ENCODE measurements at regions not wholly inside any gene's neighbourhood (a gene's known extent, or its start where the extent isn't known, plus 50 kb on each side); places are given as distances from the start of the nearest gene placed in this dataset.

DNA sequence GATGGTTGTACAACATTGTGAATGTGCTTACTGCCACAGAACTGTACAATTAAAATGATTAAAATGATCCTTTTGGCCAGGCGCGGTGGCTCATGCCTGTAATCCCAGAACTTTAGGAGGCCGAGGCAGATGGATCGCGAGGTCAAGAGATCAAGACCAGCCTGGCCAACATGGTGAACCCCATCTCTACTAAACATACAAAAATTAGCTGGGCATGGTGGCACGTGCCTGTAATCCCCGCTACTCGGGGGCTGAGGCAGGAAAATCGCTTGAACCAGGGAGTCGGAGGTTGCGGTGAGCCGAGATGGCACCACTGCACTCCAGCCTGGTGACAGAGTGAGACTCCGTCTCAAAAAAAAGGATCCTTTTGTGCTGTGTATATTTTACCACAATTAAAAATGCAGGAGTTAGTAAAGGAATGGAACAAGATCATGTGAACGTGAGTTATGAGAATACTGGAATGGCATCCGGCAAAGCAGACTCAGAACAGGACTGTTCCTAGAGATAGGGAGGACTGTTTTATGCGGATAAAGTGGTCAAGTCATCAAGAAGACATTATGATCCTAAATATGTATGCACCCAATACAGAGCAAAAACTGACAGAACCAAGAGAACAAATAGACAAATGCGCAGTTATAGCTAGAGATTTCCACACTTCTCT lies 58.0 kb upstream of the CLDN5 start (continued):
- TF ChIP-seq, protein P1, sequence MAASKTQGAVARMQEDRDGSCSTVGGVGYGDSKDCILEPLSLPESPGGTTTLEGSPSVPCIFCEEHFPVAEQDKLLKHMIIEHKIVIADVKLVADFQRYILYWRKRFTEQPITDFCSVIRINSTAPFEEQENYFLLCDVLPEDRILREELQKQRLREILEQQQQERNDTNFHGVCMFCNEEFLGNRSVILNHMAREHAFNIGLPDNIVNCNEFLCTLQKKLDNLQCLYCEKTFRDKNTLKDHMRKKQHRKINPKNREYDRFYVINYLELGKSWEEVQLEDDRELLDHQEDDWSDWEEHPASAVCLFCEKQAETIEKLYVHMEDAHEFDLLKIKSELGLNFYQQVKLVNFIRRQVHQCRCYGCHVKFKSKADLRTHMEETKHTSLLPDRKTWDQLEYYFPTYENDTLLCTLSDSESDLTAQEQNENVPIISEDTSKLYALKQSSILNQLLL (CRISPR knock-in tag; IDR thresholded peaks at IDR 0.05; ENCODE audit: borderline replicate concordance), result no peak
- no peak for TF ChIP-seq GTF2F1 (IDR thresholded peaks at IDR 0.05; ENCODE audit: low read depth, low read length)
- TF ChIP-seq, protein P2, sequence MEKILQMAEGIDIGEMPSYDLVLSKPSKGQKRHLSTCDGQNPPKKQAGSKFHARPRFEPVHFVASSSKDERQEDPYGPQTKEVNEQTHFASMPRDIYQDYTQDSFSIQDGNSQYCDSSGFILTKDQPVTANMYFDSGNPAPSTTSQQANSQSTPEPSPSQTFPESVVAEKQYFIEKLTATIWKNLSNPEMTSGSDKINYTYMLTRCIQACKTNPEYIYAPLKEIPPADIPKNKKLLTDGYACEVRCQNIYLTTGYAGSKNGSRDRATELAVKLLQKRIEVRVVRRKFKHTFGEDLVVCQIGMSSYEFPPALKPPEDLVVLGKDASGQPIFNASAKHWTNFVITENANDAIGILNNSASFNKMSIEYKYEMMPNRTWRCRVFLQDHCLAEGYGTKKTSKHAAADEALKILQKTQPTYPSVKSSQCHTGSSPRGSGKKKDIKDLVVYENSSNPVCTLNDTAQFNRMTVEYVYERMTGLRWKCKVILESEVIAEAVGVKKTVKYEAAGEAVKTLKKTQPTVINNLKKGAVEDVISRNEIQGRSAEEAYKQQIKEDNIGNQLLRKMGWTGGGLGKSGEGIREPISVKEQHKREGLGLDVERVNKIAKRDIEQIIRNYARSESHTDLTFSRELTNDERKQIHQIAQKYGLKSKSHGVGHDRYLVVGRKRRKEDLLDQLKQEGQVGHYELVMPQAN (IDR thresholded peaks at IDR 0.05; ENCODE audit: borderline replicate concordance), result no peak
- TF ChIP-seq SP1 (CRISPR knock-in tag; IDR thresholded peaks at IDR 0.05), result no peak
- TF ChIP-seq NELFE (IDR thresholded peaks at IDR 0.05; ENCODE audit: insufficient read depth, insufficient read length), result no peak
- TF ChIP-seq MTA2 (IDR thresholded peaks at IDR 0.05; ENCODE audit: low read depth), result peak; percentile 79
- no peak for TF ChIP-seq NR3C1 (CRISPR knock-in tag; IDR thresholded peaks at IDR 0.05)
- no peak for TF ChIP-seq PCBP1 (IDR thresholded peaks at IDR 0.05; ENCODE audit: low read depth, low read length, poor library complexity, severe bottlenecking)
- no peak for TF ChIP-seq SRSF7 (optimal IDR thresholded peaks at IDR 0.05; ENCODE audit: low read depth, low read length)
- TF ChIP-seq SMAD3 (CRISPR knock-in tag; conservative IDR thresholded peaks at IDR 0.05), result no peak
- TF ChIP-seq, protein P3, sequence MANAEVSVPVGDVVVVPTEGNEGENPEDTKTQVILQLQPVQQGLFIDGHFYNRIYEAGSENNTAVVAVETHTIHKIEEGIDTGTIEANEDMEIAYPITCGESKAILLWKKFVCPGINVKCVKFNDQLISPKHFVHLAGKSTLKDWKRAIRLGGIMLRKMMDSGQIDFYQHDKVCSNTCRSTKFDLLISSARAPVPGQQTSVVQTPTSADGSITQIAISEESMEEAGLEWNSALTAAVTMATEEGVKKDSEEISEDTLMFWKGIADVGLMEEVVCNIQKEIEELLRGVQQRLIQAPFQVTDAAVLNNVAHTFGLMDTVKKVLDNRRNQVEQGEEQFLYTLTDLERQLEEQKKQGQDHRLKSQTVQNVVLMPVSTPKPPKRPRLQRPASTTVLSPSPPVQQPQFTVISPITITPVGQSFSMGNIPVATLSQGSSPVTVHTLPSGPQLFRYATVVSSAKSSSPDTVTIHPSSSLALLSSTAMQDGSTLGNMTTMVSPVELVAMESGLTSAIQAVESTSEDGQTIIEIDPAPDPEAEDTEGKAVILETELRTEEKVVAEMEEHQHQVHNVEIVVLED (CRISPR knock-in tag; IDR thresholded peaks at IDR 0.05), result no peak
- TF ChIP-seq PHB (CRISPR knock-in tag; IDR thresholded peaks at IDR 0.05), result no peak
- TF ChIP-seq PRMT5 (CRISPR knock-in tag; IDR thresholded peaks at IDR 0.05), result no peak
- no peak for TF ChIP-seq XRCC3 (IDR thresholded peaks at IDR 0.05)
- TF ChIP-seq BRD4 (IDR thresholded peaks at IDR 0.05), result no peak
- TF ChIP-seq DIDO1 (tag; IDR thresholded peaks at IDR 0.05; ENCODE audit: low read depth), result 0 out of 2 replicates have a peak, but pooled peaks have one; percentile 21
- TF ChIP-seq ESRRA (IDR thresholded peaks at IDR 0.05; ENCODE audit: borderline replicate concordance, low read depth), result no peak
- no peak for TF ChIP-seq NFE2L1 (tag; IDR thresholded peaks at IDR 0.05; ENCODE audit: borderline replicate concordance, low read depth)
- no peak for TF ChIP-seq PML (IDR thresholded peaks at IDR 0.05; ENCODE audit: low read length)
- no peak for TF ChIP-seq ZNF23 (CRISPR knock-in tag; IDR thresholded peaks at IDR 0.05)
- TF ChIP-seq, protein P4, sequence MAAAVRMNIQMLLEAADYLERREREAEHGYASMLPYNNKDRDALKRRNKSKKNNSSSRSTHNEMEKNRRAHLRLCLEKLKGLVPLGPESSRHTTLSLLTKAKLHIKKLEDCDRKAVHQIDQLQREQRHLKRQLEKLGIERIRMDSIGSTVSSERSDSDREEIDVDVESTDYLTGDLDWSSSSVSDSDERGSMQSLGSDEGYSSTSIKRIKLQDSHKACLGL (CRISPR knock-in tag; IDR thresholded peaks at IDR 0.05; ENCODE audit: borderline replicate concordance, poor library complexity, severe bottlenecking), result peak; percentile 24
- TF ChIP-seq ZNF707 (CRISPR knock-in tag; conservative IDR thresholded peaks at IDR 0.05), result no peak
- TF ChIP-seq HNRNPK (IDR thresholded peaks at IDR 0.05; ENCODE audit: low read depth, low read length, poor library complexity, severe bottlenecking), result no peak
